Endothelial cell of umbilical vein (primary cell): ENCODE measurements at regions not wholly inside any gene's neighbourhood (a gene's known extent, or its start where the extent isn't known, plus 50 kb on each side); places are given as distances from the start of the nearest gene placed in this dataset.

Source experiments
- BruUV-seq: library from RNA; stranded (reverse); fragments of 400-500 nt; replicated peaks from 2 replicates; lab custom pipeline; 2021; lab: Mats Ljungman, UMichigan
- CTCF ChIA-PET: fragments of 300-600, 350-600 bp; sonication (Branson Sonifier 250); formaldehyde crosslinking; loops from one replicate; lab custom pipeline; 2021; ENCODE audit warnings: antibody characterized with exemption, inconsistent platforms; lab: Charles Lee
- POLR2A ChIA-PET: fragments of 300-600, 350-600 bp; sonication (Branson Sonifier 250); formaldehyde crosslinking; loops from one replicate; lab custom pipeline; 2021; ENCODE audit warnings: antibody characterized with exemption, inconsistent platforms; lab: Charles Lee
- DNase-seq: peaks from one replicate; pipeline ENCODE4 v3.0.0-alpha.2; 2011; ENCODE audit warnings: low read depth, low spot score
- FAIRE-seq: peaks from 2 replicates; lab custom pipeline; 2011; peaks lifted over from hg19 to GRCh38; lab: Jason Lieb, UNC
- H2AFZ ChIP-seq: 2 replicates; pipeline ENCODE4 v1.6.0; 2012; ENCODE audit warnings: low read depth, low read length, control low read depth, inconsistent platforms
- H3K27ac ChIP-seq: 2 replicates; pipeline ENCODE4 v1.5.1; 2011; ENCODE audit warnings: low read depth, mild to moderate bottlenecking, control low read depth, low read length, moderate library complexity; ENCODE audit not compliant: insufficient read depth
- H3K27me3 ChIP-seq, 2 experiments: 2 replicates each; pipeline versions ENCODE4 v1.6.0 to v1.6.1; 2011; ENCODE audit warnings: low read length in 2 of 2, mixed read lengths in 1 of 2; ENCODE audit not compliant: control insufficient read depth in 2 of 2, insufficient read depth in 2 of 2
- H3K36me3 ChIP-seq, 2 experiments: 2 replicates in 1 of 2; 3 replicates in 1 of 2; pipeline ENCODE4 v1.5.1; 2011; ENCODE audit warnings: low read length in 2 of 2, mild to moderate bottlenecking in 1 of 2, moderate library complexity in 1 of 2; ENCODE audit not compliant: control insufficient read depth in 2 of 2, insufficient read depth in 2 of 2; ENCODE audit errors: extremely low read depth in 1 of 2
- H3K4me1 ChIP-seq: 3 replicates; pipeline ENCODE4 v1.5.1; 2011; ENCODE audit warnings: mild to moderate bottlenecking, low read length; ENCODE audit not compliant: control insufficient read depth, insufficient read depth; ENCODE audit errors: extremely low read depth
- H3K4me2 ChIP-seq: 2 replicates; pipeline ENCODE4 v1.6.1; 2011; ENCODE audit warnings: low read length, control low read depth, mixed read lengths; ENCODE audit not compliant: insufficient read depth
- H3K4me3 ChIP-seq, 3 experiments: fragments of 200-600 bp in 1 of 3; sonication (generic), shearing (Covaris generic) in 1 of 3; replicated peaks in 1 of 3; 2 replicates each; pipeline ENCODE4 v1.5.1; 2011 to 2016; ENCODE audit warnings: control low read depth in 3 of 3, low read length in 3 of 3, mild to moderate bottlenecking in 2 of 3, inconsistent platforms in 1 of 3, low read depth in 1 of 3, moderate library complexity in 1 of 3; ENCODE audit not compliant: insufficient read depth in 1 of 3
- H3K79me2 ChIP-seq: 2 replicates; pipeline ENCODE4 v1.6.0; 2012; ENCODE audit warnings: low read length, inconsistent platforms; ENCODE audit not compliant: control insufficient read depth, insufficient read depth
- H3K9ac ChIP-seq: replicated peaks from 2 replicates; pipeline ENCODE3; 2011; ENCODE audit warnings: low read length, control low read depth; ENCODE audit not compliant: insufficient read depth; ENCODE audit errors: extremely low read depth
- H3K9me1 ChIP-seq: replicated peaks from 3 replicates; pipeline ENCODE4 v1.6.0; 2011; ENCODE audit warnings: mild to moderate bottlenecking, low read length; ENCODE audit not compliant: control insufficient read depth, insufficient read depth; ENCODE audit errors: extremely low read depth
- H3K9me3 ChIP-seq: replicated peaks from 2 replicates; pipeline ENCODE4 v1.5.1; 2012; ENCODE audit warnings: low read length, inconsistent platforms; ENCODE audit not compliant: control insufficient read depth, insufficient read depth
- H4K20me1 ChIP-seq: replicated peaks from 2 replicates; pipeline ENCODE3; 2011; ENCODE audit warnings: mild to moderate bottlenecking, low read length; ENCODE audit not compliant: control insufficient read depth, insufficient read depth; ENCODE audit errors: extremely low read depth
- EZH2 ChIP-seq: IDR thresholded peaks from 2 replicates; pipeline ENCODE4 v1.6.1; 2012; ENCODE audit warnings: borderline replicate concordance, low read depth, mild to moderate bottlenecking, moderate library complexity, low read length, inconsistent platforms; ENCODE audit not compliant: severe bottlenecking
- FOS ChIP-seq: IDR thresholded peaks from 2 replicates; pipeline ENCODE4 v1.6.1; 2011; ENCODE audit warnings: mild to moderate bottlenecking, low read length, moderate library complexity, borderline replicate concordance; ENCODE audit not compliant: insufficient read depth
- GATA2 ChIP-seq: IDR thresholded peaks from 2 replicates; pipeline ENCODE4 v1.7.0; 2011; ENCODE audit warnings: low read depth, mild to moderate bottlenecking, moderate library complexity, mixed read lengths, low read length; ENCODE audit not compliant: insufficient read length, insufficient read depth
- JUN ChIP-seq: IDR thresholded peaks from 2 replicates; pipeline ENCODE4 v1.6.1; 2011; ENCODE audit warnings: borderline replicate concordance, low read depth; ENCODE audit not compliant: insufficient read length, insufficient read depth
- MYC ChIP-seq: IDR thresholded peaks from one replicate; pipeline ENCODE4 v1.6.1; 2011; ENCODE audit warnings: mild to moderate bottlenecking, low read depth, low read length
- POLR2A ChIP-seq: IDR thresholded peaks from 2 replicates; pipeline ENCODE4 v1.6.1; 2012; ENCODE audit warnings: low read depth, mild to moderate bottlenecking, control low read depth, low read length
- POLR2AphosphoS5 ChIP-seq: IDR thresholded peaks from 2 replicates; pipeline ENCODE4 v1.6.1; 2012; ENCODE audit warnings: low read depth, mild to moderate bottlenecking, control low read depth, low read length, moderate library complexity; ENCODE audit not compliant: insufficient read depth
- dilution Hi-C: fragments of 300-500 bp; cut with MboI; formaldehyde crosslinking; loops from one replicate; pipeline ENCODE4 v1.15.0; 2019; ENCODE audit warnings: low sequenced_read_pairs; ENCODE audit not compliant: extremely low pct_ligation_motif_present
- intact Hi-C: fragments of 100-400 bp; cut with micrococcal nuclease; formaldehyde crosslinking; loops from one replicate; pipeline ENCODE4 v1.10.0; 2022
- TF ChIP-seq, protein P1 (sequence below), 2 donors: IDR thresholded peaks; 1 replicate in 1 of 2; 2 replicates in 1 of 2; pipeline ENCODE4 v1.5.1; 2011; ENCODE audit warnings: low read length in 2 of 2, mild to moderate bottlenecking in 2 of 2, moderate library complexity in 2 of 2, control low read depth in 1 of 2, inconsistent platforms in 1 of 2, low read depth in 1 of 2; ENCODE audit not compliant: insufficient read depth in 1 of 2; ENCODE audit errors: extremely low read depth in 1 of 2
- TF ChIP-seq, protein P2 (sequence below): IDR thresholded peaks from 2 replicates; pipeline ENCODE4 v1.6.1; 2011; ENCODE audit not compliant: insufficient read depth, insufficient read length

DNA sequence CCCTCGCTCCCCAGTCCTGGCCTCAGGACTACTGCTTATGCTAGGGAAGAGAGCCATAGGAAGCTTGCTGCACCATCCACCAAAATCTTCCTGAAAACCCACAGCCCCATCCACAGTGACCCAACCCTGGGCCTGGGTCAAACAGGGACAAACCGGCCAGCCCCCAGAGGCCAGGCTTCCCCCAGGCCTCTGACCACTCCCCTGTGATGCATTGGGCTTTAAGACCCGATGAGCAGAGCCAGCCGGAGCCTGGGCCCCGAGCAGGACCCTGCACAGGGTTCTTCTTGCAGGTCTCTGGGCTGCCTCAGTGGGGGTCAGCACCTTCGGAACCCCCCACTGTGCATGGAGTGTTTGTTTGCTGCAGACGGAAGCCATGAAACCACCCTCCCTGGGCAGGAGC is 583.7 kb downstream of the BRD1 start:
- H3K4me1 ChIP-seq, result no peaks in the 10 kb centered on the region
- CTCF ChIA-PET, result no interaction called here
- H3K27ac ChIP-seq, result no peak overlapping the region
- H4K20me1 ChIP-seq, result no peaks in the 10 kb centered on the region
- DNase-seq (no peak), FAIRE-seq (no peak)
- no peaks in the 10 kb centered on the region for H3K36me3 ChIP-seq
- POLR2A ChIA-PET, result no interaction called here
- BruUV-seq, result no TSS peak
- H3K4me3 ChIP-seq, result no peak overlapping the region
- peaks cover 9% of the 10 kb centered on the region for H3K9me3 ChIP-seq
- no peaks in the 10 kb centered on the region for H3K9me1 ChIP-seq
- intact Hi-C loops (no loop called here), dilution Hi-C loops (no loop called here)
- no peak overlapping the region for H2AFZ ChIP-seq
- no peak overlapping the region for H3K9ac ChIP-seq
- H3K79me2 ChIP-seq, result no peaks in the 10 kb centered on the region
- no peaks in the 10 kb centered on the region for H3K27me3 ChIP-seq
- TF ChIP-seq GATA2 (no peak), POLR2A (no peak), JUN (no peak), MYC (no peak)
- TF ChIP-seq, protein P1, sequence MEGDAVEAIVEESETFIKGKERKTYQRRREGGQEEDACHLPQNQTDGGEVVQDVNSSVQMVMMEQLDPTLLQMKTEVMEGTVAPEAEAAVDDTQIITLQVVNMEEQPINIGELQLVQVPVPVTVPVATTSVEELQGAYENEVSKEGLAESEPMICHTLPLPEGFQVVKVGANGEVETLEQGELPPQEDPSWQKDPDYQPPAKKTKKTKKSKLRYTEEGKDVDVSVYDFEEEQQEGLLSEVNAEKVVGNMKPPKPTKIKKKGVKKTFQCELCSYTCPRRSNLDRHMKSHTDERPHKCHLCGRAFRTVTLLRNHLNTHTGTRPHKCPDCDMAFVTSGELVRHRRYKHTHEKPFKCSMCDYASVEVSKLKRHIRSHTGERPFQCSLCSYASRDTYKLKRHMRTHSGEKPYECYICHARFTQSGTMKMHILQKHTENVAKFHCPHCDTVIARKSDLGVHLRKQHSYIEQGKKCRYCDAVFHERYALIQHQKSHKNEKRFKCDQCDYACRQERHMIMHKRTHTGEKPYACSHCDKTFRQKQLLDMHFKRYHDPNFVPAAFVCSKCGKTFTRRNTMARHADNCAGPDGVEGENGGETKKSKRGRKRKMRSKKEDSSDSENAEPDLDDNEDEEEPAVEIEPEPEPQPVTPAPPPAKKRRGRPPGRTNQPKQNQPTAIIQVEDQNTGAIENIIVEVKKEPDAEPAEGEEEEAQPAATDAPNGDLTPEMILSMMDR (IDR thresholded peaks at IDR 0.05; ENCODE audit: extremely low read depth in 1 of 2, insufficient read depth in 1 of 2, low read depth in 1 of 2, low read length in 2 of 2), result no peak
- no peak overlapping the region for H3K4me2 ChIP-seq

DNA sequence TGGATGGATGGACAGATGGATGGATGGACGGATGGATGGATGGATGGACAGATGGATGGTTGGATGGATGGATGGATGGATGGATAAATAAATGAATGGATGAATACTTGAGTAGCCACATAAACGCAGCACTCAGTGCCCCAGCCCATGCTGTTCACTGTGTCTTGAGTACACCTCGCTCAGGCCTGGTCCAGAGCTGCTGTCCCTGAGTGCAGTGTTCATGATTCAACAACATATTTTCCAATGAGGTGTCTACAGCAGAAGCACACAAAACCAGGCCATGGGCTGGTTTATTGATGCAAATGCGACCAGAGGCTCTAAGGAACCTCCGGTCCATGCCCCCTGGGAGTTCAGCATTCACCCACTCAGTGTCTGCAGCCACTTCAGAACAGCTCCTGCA is 584.3 kb downstream of the BRD1 start:
- no peak overlapping the region for H3K27ac ChIP-seq
- intact Hi-C loops, result no loop called here
- H3K4me1 ChIP-seq, result no peaks in the 10 kb centered on the region
- H3K4me3 ChIP-seq, result no peak overlapping the region
- no TSS peak for BruUV-seq
- H3K9ac ChIP-seq, result no peak overlapping the region
- no peak overlapping the region for H2AFZ ChIP-seq
- DNase-seq (no peak), FAIRE-seq (no peak)
- H3K4me2 ChIP-seq, result no peak overlapping the region
- H3K9me3 ChIP-seq, result peaks cover 12% of the 10 kb centered on the region
- no peaks in the 10 kb centered on the region for H3K79me2 ChIP-seq
- no peaks in the 10 kb centered on the region for H3K36me3 ChIP-seq
- POLR2A ChIA-PET, result no interaction called here
- dilution Hi-C loops, result no loop called here
- H3K9me1 ChIP-seq, result no peaks in the 10 kb centered on the region
- TF ChIP-seq POLR2AphosphoS5 (no peak), FOS (no peak), MYC (no peak), GATA2 (no peak), POLR2A (no peak), JUN (no peak), EZH2 (no peak)
- TF ChIP-seq, protein P2, sequence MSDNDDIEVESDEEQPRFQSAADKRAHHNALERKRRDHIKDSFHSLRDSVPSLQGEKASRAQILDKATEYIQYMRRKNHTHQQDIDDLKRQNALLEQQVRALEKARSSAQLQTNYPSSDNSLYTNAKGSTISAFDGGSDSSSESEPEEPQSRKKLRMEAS, result no peak
- TF ChIP-seq, protein P1 (IDR thresholded peaks at IDR 0.05; ENCODE audit: extremely low read depth in 1 of 2, insufficient read depth in 1 of 2, low read depth in 1 of 2, low read length in 2 of 2), result no peak
- no peaks in the 10 kb centered on the region for H3K27me3 ChIP-seq
- CTCF ChIA-PET, result no interaction called here
- H4K20me1 ChIP-seq, result no peaks in the 10 kb centered on the region
